Esophagus muscularis mucosa (tissue), 4 donors: ENCODE measurements at regions not wholly inside any gene's neighbourhood (a gene's known extent, or its start where the extent isn't known, plus 50 kb on each side); places are given as distances from the start of the nearest gene placed in this dataset.
A peak's percentile ranks its signal among the peaks of the same experiment; 100 is the strongest.

Source experiments
- DNase-seq: peaks from one replicate; pipeline ENCODE4 v3.0.0-alpha.2; 2017; ENCODE audit errors: extremely low spot score
- H3K27ac ChIP-seq, 4 donors: fragments of 200-600 bp; sonication (generic); replicated peaks in 1 of 4; 1 replicate in 3 of 4; 2 replicates in 1 of 4; pipeline ENCODE4 v1.5.1; 2016 to 2019; ENCODE audit warnings: mild to moderate bottlenecking in 1 of 4
- H3K27me3 ChIP-seq, 4 donors: fragments of 200-600 bp; sonication (generic); one replicate each; pipeline versions ENCODE4 v1.5.1 to v1.6.0; 2016 to 2019
- H3K36me3 ChIP-seq, 4 donors: fragments of 200-600 bp; sonication (generic); one replicate each; pipeline ENCODE4 v1.5.1; 2016 to 2019
- H3K4me1 ChIP-seq, 4 donors: fragments of 200-600 bp; sonication (generic); one replicate each; pipeline ENCODE4 v1.5.1; 2016 to 2019
- H3K4me3 ChIP-seq, 4 donors: fragments of 200-600 bp; sonication (generic); 1 replicate in 2 of 4; 2 replicates in 2 of 4; pipeline ENCODE4 v1.5.1; 2016 to 2019; ENCODE audit warnings: mild to moderate bottlenecking in 4 of 4, moderate library complexity in 1 of 4
- H3K9me3 ChIP-seq, 4 donors: fragments of 200-600 bp; sonication (generic); 1 replicate in 3 of 4; 2 replicates in 1 of 4; pipeline ENCODE4 v1.5.1; 2016 to 2019
- EP300 ChIP-seq: sonication (generic); formaldehyde crosslinking; IDR thresholded peaks from one replicate; pipeline ENCODE4 v1.6.1; 2017; ENCODE audit warnings: antibody characterized with exemption
- POLR2A ChIP-seq: fragments of 450-650 bp; IDR thresholded peaks from one replicate; pipeline ENCODE4 v1.6.1; 2017; ENCODE audit warnings: antibody characterized with exemption, moderate library complexity, mild to moderate bottlenecking, low read depth
- POLR2AphosphoS5 ChIP-seq, 2 donors: sonication (generic); formaldehyde crosslinking; IDR thresholded peaks; one replicate each; pipeline ENCODE4 v1.6.1; 2017; ENCODE audit warnings: antibody characterized with exemption in 2 of 2
- WGBS: methylation state at CpG from one replicate; pipeline ENCODE4 v1.1.5; 2018; 5-methylcytosine and 5-hydroxymethylcytosine counted together
- intact Hi-C: fragments of 100-400 bp; cut with DNase I; formaldehyde crosslinking; loops from one replicate; pipeline ENCODE4 v1.15.1; 2023
- TF ChIP-seq, protein P1 (sequence below), 3 experiments: fragments of 200-600 bp in 2 of 3; fragments of 450-650 bp in 1 of 3; sonication (generic) in 2 of 3; IDR thresholded peaks; one replicate each; pipeline ENCODE4 v1.5.1; 2017 to 2019; ENCODE audit warnings: antibody characterized with exemption in 3 of 3, mild to moderate bottlenecking in 2 of 3, moderate library complexity in 1 of 3

- 23% methylated on average over 15 of the region's 77 CpGs for WGBS
- Histone ChIP-seq H3K4me1 (peaks cover 20 to 35% (median 29%) of the 10 kb centered on the region in 4 donors), H3K9me3 (no peaks in the 10 kb centered on the region), H3K27me3 (peaks cover 9 to 84% (median 53%) of the 10 kb centered on the region in 4 donors), H3K36me3 (no peaks in the 10 kb centered on the region), H3K27ac (no peak overlapping the region), H3K4me3 (peak overlapping the region; percentile 27 to 43 (median 32))
- intact Hi-C loops = no loop called here
- DNase-seq = no peak
- TF ChIP-seq, protein P1, sequence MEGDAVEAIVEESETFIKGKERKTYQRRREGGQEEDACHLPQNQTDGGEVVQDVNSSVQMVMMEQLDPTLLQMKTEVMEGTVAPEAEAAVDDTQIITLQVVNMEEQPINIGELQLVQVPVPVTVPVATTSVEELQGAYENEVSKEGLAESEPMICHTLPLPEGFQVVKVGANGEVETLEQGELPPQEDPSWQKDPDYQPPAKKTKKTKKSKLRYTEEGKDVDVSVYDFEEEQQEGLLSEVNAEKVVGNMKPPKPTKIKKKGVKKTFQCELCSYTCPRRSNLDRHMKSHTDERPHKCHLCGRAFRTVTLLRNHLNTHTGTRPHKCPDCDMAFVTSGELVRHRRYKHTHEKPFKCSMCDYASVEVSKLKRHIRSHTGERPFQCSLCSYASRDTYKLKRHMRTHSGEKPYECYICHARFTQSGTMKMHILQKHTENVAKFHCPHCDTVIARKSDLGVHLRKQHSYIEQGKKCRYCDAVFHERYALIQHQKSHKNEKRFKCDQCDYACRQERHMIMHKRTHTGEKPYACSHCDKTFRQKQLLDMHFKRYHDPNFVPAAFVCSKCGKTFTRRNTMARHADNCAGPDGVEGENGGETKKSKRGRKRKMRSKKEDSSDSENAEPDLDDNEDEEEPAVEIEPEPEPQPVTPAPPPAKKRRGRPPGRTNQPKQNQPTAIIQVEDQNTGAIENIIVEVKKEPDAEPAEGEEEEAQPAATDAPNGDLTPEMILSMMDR (IDR thresholded peaks at IDR 0.05) = no peak
- TF ChIP-seq POLR2AphosphoS5 (IDR thresholded peaks at IDR 0.05) (no peak), POLR2A (no peak), EP300 (no peak)
These were observed 130.4 kb downstream of the TMEM174 start for GRCh38 chr5:73303148-73304079.

- peaks cover 24 to 40% (median 34%) of the 10 kb centered on the region in 4 donors for H3K4me1 ChIP-seq
- intact Hi-C loops = no loop called here
- H3K36me3 ChIP-seq = no peaks in the 10 kb centered on the region
- no peak overlapping the region for H3K27ac ChIP-seq
- H3K4me3 ChIP-seq = peak overlapping the region in 1 of 4 donors; percentile 27
- peaks cover 9 to 91% (median 58%) of the 10 kb centered on the region in 4 donors for H3K27me3 ChIP-seq
- DNase-seq = no peak
- no peaks in the 10 kb centered on the region for H3K9me3 ChIP-seq
- TF ChIP-seq POLR2AphosphoS5 (IDR thresholded peaks at IDR 0.05) (no peak), EP300 (no peak), POLR2A (no peak)
- TF ChIP-seq, protein P1 (IDR thresholded peaks at IDR 0.05) = no peak
- WGBS = 54% methylated on average over 9 of the region's 9 CpGs
These were observed 129.8 kb downstream of the TMEM174 start for GRCh38 chr5:73302797-73303147.

DNA sequence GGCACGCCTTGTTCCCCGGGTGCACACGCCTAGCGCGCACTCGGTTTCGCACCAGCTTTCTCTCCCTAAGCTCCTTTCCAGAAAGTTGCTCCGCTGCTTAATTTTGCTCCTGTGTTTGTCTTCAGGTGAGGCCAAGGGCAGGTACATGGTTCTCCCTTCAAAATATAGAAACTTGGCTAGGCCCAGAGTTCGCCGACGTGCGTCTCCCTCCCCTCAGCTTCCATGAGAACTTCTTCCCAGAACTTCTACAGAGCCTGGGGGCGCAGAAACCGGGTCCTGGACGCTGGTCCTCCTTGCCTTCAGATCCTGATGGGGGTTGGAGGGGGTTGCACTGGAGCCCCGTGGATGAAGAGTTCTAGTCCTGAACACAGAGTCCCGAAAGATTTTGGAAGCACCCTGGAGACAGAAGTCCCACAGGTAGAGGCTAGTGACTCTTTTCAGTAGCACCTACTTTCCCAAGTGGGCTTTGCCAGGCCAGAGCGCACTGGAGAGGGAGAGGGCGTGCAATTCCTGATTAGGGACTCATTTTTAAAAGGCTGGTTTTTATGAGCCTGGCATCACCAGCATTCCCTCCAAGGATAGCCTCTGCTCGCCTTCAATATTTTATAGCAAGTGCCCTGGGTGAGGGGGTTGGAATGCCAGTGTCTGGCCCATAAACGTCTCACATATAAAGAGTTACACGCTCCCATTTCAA lies 128.4 kb downstream of the TMEM174 start:
- WGBS = 40% methylated on average over 21 of the region's 22 CpGs
- no peak overlapping the region for H3K4me3 ChIP-seq
- no peak overlapping the region for H3K27ac ChIP-seq
- H3K27me3 ChIP-seq = peaks cover 9 to 94% (median 59%) of the 10 kb centered on the region in 4 donors
- DNase-seq = no peak
- peaks cover 24 to 40% (median 34%) of the 10 kb centered on the region in 4 donors for H3K4me1 ChIP-seq
- intact Hi-C loops = no loop called here
- no peaks in the 10 kb centered on the region for H3K36me3 ChIP-seq
- TF ChIP-seq EP300 = no peak
- no peak for TF ChIP-seq POLR2A
- TF ChIP-seq POLR2AphosphoS5 (IDR thresholded peaks at IDR 0.05) = no peak
- TF ChIP-seq, protein P1 (IDR thresholded peaks at IDR 0.05) = no peak
- H3K9me3 ChIP-seq = no peaks in the 10 kb centered on the region

DNA sequence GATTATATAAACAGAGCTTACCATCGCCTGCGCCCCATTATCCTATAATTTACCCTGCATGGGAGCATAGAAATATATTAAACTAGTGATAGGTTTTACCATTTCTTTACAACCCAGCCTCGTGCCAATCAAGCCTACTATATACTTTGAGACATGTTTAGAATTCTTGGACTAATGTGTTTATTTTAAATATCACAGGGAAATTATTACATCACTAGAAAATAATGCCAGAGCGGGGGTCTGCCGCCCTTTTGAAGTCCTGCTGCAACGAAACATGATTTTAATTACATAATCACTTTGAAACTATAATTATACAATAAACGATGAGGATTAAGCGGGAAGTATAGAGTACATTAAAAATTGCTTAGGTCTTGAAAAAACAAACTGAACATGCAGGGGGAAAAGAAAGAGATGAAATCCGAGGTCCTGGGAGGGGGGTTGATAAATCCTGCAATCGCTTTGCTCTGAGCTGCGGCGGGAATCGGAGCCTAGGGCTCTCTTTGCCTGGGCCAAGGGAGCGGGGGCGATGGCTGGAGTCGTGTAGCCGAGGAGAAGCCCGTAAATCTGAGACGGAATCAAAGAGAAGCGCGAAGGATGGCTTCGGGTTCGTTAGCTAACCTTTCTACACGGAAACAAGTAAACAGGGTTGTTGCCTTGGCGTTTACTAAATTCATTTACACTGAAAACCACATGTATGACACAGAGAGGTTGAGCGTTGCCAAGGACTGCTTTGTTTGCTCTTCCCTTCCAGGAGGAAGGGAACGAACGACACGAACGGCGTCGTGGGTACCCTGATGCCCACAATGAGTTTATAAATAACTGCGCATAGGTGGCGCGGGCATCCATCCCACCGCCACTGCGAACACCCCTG lies 127.6 kb downstream of the TMEM174 start:
- no peak overlapping the region for H3K4me3 ChIP-seq
- H3K27me3 ChIP-seq = peaks cover 9 to 98% (median 59%) of the 10 kb centered on the region in 4 donors
- 36% methylated on average over 37 of the region's 37 CpGs for WGBS
- no peak overlapping the region for H3K27ac ChIP-seq
- H3K9me3 ChIP-seq = no peaks in the 10 kb centered on the region
- no peak for DNase-seq
- TF ChIP-seq EP300 (no peak), POLR2AphosphoS5 (IDR thresholded peaks at IDR 0.05) (no peak), POLR2A (no peak)
- TF ChIP-seq, protein P1 (IDR thresholded peaks at IDR 0.05) = no peak
- no peaks in the 10 kb centered on the region for H3K36me3 ChIP-seq
- intact Hi-C loops = no loop called here
- H3K4me1 ChIP-seq = peaks cover 24 to 40% (median 34%) of the 10 kb centered on the region in 4 donors
